ENCODE measurements at regions not wholly inside any gene's neighbourhood (a gene's known extent, or its start where the extent isn't known, plus 50 kb on each side); places are given as distances from the start of the nearest gene placed in this dataset.
"Not testable (repeated sequence)": the region's sequence is repeated elsewhere in the genome, so short reads cannot be mapped to it uniquely, and the experiment has no call there.

DNA sequence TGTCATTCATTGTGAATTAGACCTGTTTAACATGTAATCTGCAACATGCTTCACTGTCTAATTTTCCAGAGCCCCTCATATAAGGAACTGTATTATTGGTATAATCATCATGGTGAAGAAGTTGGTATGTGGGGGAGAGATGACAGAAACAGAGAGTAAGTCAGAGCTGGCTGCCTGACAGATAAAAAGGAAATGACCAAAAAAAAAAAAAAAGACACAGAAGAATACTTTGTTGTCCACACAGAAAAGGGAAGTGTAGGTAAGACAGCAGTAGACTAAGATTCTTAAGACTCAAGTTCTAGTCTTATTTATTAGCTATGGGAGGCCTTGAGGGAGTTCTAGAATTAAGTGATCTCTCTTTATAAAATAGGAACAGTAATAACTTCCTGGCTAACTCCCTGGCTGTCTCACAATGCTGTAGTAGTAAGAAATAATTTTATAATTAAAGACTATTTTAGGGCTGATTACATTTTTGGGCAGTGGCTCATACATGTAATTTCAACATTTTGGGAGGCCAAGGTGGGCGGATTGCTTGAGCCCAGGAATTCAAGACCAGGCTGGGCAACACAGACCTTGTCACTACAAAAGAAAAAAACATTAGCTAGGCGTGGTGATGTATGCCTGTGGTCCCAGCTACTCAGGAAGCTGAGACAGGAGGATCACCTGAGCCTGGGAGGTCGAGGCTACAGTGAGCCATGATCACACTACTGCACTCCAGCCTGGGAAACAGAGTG is 102.5 kb downstream of the PRL start:
- FAIRE-seq (no peak), DNase-seq (ENCODE audit: insufficient read length, low spot score) (no peak)
- TF ChIP-seq, protein P1, sequence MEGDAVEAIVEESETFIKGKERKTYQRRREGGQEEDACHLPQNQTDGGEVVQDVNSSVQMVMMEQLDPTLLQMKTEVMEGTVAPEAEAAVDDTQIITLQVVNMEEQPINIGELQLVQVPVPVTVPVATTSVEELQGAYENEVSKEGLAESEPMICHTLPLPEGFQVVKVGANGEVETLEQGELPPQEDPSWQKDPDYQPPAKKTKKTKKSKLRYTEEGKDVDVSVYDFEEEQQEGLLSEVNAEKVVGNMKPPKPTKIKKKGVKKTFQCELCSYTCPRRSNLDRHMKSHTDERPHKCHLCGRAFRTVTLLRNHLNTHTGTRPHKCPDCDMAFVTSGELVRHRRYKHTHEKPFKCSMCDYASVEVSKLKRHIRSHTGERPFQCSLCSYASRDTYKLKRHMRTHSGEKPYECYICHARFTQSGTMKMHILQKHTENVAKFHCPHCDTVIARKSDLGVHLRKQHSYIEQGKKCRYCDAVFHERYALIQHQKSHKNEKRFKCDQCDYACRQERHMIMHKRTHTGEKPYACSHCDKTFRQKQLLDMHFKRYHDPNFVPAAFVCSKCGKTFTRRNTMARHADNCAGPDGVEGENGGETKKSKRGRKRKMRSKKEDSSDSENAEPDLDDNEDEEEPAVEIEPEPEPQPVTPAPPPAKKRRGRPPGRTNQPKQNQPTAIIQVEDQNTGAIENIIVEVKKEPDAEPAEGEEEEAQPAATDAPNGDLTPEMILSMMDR (IDR thresholded peaks at IDR 0.05; ENCODE audit: insufficient read depth, missing control alignments), result no peak

DNA sequence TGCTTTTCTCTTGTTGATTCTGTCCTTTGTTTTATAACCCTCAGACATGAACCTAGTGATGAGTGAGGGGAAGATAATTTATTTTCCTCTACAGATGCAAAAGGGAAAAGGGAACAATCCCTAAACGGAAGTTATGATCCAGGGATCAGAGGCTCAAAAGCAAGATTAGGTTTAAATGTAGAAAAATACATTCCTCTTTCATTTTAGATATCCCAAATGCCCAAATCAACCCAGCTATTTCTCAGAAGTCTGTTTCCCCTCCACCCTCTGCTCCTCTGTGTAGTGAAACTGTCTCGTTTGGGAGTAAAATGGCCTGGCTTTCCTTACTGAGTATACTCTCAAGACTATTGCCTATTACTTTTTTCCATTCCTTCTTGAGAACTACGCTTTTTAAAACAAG is 97.1 kb downstream of the PRL start:
- TF ChIP-seq, protein P1 (IDR thresholded peaks at IDR 0.05; ENCODE audit: insufficient read depth, missing control alignments), result no peak
- DNase-seq (ENCODE audit: insufficient read length, low spot score) (no peak), FAIRE-seq (no peak)

DNA sequence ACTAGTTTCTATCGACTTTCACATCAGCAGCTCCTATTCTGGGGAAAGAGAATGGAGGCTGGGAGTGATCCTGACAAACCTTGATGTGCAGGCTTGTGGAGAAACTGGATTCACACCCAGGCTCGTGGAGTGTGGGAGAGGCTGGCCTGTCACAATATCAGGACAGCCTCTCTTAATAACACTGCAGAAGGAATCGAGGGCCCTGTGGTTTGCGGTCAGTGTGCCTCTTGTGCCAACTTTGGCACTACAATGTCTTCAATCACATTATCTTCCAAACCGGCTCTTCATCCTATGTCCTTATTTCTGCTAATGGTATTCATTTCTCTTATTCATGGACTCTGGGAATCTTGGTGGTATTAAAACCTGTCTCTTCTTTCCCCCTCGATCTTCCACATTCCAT is 92.7 kb downstream of the PRL start:
- TF ChIP-seq, protein P1 (IDR thresholded peaks at IDR 0.05; ENCODE audit: insufficient read depth, missing control alignments), result no peak
- FAIRE-seq, result no peak
- no peak for DNase-seq (ENCODE audit: insufficient read length, low spot score)

DNA sequence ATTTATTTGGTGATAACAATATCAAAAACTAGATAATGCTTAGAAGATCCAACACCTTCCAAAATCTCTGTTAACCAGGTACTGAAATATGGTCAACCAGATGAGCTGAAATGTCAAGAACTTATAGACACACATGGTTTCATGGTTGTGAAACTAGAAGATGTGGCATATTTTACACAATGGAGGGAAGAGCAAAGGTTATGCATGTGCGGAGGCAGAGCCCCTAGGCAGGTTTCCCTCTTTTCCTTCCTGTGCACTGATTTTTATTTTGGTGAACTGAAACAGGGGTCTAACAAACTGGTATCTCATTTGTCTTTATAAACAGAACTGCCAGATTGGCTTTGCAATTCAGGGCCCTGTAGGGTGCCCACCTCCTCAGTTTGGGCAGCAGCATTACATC is 91.6 kb downstream of the PRL start:
- FAIRE-seq (no peak), DNase-seq (ENCODE audit: insufficient read length, low spot score) (no peak)
- TF ChIP-seq, protein P1 (IDR thresholded peaks at IDR 0.05; ENCODE audit: insufficient read depth, missing control alignments), result no peak

DNA sequence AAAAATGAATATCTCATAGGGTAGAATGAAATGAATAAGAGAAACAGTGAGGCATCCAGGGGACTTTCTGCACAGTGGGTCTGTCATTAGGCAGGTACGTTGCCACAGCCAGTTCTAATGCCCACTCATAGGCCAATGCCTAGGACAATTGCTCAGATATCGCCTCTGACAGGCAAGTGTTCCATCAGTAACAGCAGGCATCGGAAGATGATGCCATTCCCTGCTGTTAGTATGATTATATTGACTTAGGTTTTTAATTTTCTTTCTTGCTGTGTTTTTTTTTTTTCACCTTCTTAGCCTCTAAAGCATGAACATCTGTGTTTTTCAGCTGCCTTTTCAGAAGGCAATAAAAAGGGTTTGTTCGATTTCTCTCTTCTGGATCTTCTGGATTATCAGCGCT is 90.7 kb downstream of the PRL start:
- TF ChIP-seq, protein P1 (IDR thresholded peaks at IDR 0.05; ENCODE audit: insufficient read depth, missing control alignments), result no peak
- DNase-seq (ENCODE audit: insufficient read length, low spot score) (no peak), FAIRE-seq (no peak)

DNA sequence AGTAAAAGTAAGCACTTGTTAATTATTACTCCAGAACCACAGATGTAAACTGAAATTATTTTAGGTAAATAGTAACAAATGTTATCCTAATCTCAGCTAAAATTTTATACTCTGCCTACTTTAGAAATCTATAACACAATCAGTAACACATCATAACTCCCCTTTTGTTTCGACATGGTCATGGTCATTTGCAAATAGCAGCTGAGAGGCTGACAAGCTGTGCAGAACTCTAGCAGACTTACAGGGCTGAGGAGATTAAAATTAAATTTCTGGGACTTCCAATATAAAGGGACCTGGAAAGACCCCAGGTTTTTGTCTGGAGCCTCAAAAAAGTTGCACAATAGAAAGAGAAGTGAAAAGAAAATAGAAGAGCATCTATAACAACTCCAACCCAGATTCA is 88.8 kb downstream of the PRL start:
- DNase-seq (ENCODE audit: insufficient read length, low spot score) (no peak), FAIRE-seq (no peak)
- TF ChIP-seq, protein P1 (IDR thresholded peaks at IDR 0.05; ENCODE audit: insufficient read depth, missing control alignments), result no peak

DNA sequence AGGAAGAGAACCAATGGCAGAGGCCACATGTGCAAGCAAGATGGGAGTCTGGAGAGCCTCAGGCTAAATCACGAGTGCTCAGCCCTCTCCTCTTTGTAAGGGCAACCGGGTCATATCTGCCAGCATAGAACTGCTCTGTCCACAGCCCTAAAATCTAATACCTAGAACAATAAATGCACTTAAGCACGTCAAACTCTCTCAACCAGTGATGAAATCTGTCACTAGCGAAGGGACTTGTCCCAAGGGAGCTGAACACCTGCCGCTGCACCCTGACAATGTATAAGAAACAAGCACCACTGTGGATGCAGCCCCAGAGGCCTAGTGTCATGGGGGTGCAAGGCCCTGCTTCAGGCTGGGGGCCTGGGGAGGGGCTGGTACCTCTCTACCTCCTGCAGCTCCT is 82.5 kb downstream of the PRL start:
- DNase-seq (ENCODE audit: insufficient read length, low spot score), result no peak
- TF ChIP-seq, protein P1 (IDR thresholded peaks at IDR 0.05; ENCODE audit: insufficient read depth, missing control alignments), result no peak
- FAIRE-seq, result no peak

DNA sequence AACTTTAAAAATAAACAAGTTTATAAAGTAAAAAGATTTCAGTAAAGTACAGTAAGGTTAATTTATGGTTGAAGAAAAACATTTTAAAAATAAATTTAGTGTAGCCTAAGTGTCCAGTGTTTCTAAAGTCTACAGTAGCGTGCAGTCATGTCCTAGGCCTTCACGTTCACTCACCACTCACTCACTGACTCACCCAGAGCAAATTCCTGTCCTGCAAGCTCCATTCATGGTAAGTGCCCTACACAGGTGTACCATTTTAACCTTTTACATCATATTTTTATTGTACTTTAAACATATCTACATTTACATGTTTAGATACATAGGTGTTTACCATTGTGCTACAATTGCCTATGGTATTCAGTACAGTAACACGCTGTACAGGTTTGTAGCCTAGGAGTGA is 81.4 kb downstream of the PRL start:
- not testable (repeated sequence) for DNase-seq (ENCODE audit: insufficient read length, low spot score); FAIRE-seq
